Ishikawa (cell line): ENCODE measurements at regions not wholly inside any gene's neighbourhood (a gene's known extent, or its start where the extent isn't known, plus 50 kb on each side); places are given as distances from the start of the nearest gene placed in this dataset.

ENCODE experiments used
- CEBPB ChIP-seq: IDR thresholded peaks from 2 replicates; pipeline ENCODE4 v1.6.1; 2012
- CREB1 ChIP-seq: IDR thresholded peaks from 2 replicates; pipeline ENCODE4 v1.6.1; 2012; ENCODE audit warnings: low read depth
- MAX ChIP-seq: IDR thresholded peaks from 2 replicates; pipeline ENCODE4 v1.6.1; 2012
- TCF12 ChIP-seq: IDR thresholded peaks from 2 replicates; pipeline ENCODE4 v1.6.1; 2012; ENCODE audit warnings: low read depth

GRCh38 chr12:47570151-47570550, 135.7 kb downstream of the RPAP3 start:
- TF ChIP-seq CREB1 = no peak
- TF ChIP-seq MAX = no peak
- TF ChIP-seq TCF12 = no peak
- no peak for TF ChIP-seq CEBPB
